ENCODE measurements at regions not wholly inside any gene's neighbourhood (a gene's known extent, or its start where the extent isn't known, plus 50 kb on each side); places are given as distances from the start of the nearest gene placed in this dataset.

DNA sequence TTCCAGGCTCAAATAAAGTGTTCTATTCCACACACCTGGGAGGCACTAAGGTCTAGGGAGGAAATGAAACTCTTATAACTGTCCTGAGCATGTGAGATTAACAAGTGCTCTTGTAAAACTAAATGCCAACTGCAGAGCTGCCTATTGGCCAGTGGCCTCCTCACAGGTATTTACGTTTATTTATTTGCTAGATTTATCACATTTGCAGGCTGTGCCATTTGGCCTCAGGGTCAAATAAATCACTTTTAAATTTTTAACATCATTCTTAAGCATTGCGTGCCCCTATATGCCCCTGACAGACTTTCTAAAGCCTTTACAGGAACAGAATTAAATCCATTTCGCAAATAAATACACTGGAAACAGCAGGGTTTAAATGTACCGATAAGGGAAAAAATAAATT lies 381.8 kb upstream of the NFE2L3 start:
- TF ChIP-seq, protein P1, sequence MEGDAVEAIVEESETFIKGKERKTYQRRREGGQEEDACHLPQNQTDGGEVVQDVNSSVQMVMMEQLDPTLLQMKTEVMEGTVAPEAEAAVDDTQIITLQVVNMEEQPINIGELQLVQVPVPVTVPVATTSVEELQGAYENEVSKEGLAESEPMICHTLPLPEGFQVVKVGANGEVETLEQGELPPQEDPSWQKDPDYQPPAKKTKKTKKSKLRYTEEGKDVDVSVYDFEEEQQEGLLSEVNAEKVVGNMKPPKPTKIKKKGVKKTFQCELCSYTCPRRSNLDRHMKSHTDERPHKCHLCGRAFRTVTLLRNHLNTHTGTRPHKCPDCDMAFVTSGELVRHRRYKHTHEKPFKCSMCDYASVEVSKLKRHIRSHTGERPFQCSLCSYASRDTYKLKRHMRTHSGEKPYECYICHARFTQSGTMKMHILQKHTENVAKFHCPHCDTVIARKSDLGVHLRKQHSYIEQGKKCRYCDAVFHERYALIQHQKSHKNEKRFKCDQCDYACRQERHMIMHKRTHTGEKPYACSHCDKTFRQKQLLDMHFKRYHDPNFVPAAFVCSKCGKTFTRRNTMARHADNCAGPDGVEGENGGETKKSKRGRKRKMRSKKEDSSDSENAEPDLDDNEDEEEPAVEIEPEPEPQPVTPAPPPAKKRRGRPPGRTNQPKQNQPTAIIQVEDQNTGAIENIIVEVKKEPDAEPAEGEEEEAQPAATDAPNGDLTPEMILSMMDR (IDR thresholded peaks at IDR 0.05) = no peak
- no peak for TF ChIP-seq POLR2A (IDR thresholded peaks at IDR 0.05; ENCODE audit: low read depth)
